Natural killer cell (primary cell): ENCODE measurements at regions not wholly inside any gene's neighbourhood (a gene's known extent, or its start where the extent isn't known, plus 50 kb on each side); places are given as distances from the start of the nearest gene placed in this dataset.

ENCODE experiments used
- ATAC-seq, 3 donors: fragments of 150-1000 bp in 2 of 3; fragments of 200-7000 bp in 1 of 3; cut with Tn5 transposase; 1 replicate in 1 of 3; 2 replicates in 2 of 3; pipeline ENCODE4 v1.10.0; 2021; ENCODE audit warnings: mild to moderate bottlenecking in 2 of 3, moderate library complexity in 2 of 3
- DNase-seq, 2 donors: peaks; one replicate each; pipeline versions ENCODE4 v3.0.0 to v3.0.0-alpha.2; 2013 to 2021; ENCODE audit warnings: mixed read lengths in 1 of 2
- H3K27ac ChIP-seq: one replicate; pipeline ENCODE4 v1.5.1; 2013; ENCODE audit warnings: mild to moderate bottlenecking, low read length
- H3K27me3 ChIP-seq: one replicate; pipeline ENCODE4 v1.6.1; 2013; ENCODE audit warnings: low read length; ENCODE audit not compliant: control insufficient read depth, insufficient read depth
- H3K36me3 ChIP-seq: one replicate; pipeline ENCODE4 v1.6.1; 2013; ENCODE audit warnings: low read length; ENCODE audit not compliant: control insufficient read depth, insufficient read depth
- H3K4me1 ChIP-seq: one replicate; pipeline ENCODE4 v1.6.1; 2013; ENCODE audit warnings: low read length; ENCODE audit not compliant: control insufficient read depth, insufficient read depth
- H3K4me3 ChIP-seq: one replicate; pipeline ENCODE4 v1.5.1; 2013; ENCODE audit warnings: low read length
- H3K9me3 ChIP-seq: one replicate; pipeline ENCODE4 v1.6.1; 2013; ENCODE audit warnings: low read length; ENCODE audit not compliant: control insufficient read depth, insufficient read depth
- H3K27ac Mint-ChIP-seq, 2 donors: one replicate each; pipeline ENCODE4 v1.8.0; 2022; ENCODE audit warnings: mild to moderate bottlenecking in 2 of 2, mixed read lengths in 2 of 2, moderate library complexity in 1 of 2
- H3K27me3 Mint-ChIP-seq, 2 donors: one replicate each; pipeline ENCODE4 v1.8.0; 2022; ENCODE audit warnings: low read depth in 2 of 2, mixed read lengths in 2 of 2
- H3K36me3 Mint-ChIP-seq: one replicate; pipeline ENCODE4 v1.8.0; 2022; ENCODE audit warnings: mixed read lengths
- H3K4me1 Mint-ChIP-seq, 2 donors: one replicate each; pipeline ENCODE4 v1.8.0; 2022; ENCODE audit warnings: mixed read lengths in 2 of 2
- H3K4me3 Mint-ChIP-seq: one replicate; pipeline ENCODE4 v1.8.0; 2022; ENCODE audit warnings: mild to moderate bottlenecking, moderate library complexity, mixed read lengths
- H3K9me3 Mint-ChIP-seq, 2 donors: one replicate each; pipeline ENCODE4 v1.8.0; 2022; ENCODE audit warnings: mixed read lengths in 2 of 2
- CTCF ChIP-seq: fragments of 200-600 bp; IDR thresholded peaks from one replicate; pipeline ENCODE4 v1.8.0; 2022; ENCODE audit warnings: antibody characterized with exemption
- whole genome bisulfite sequencing: methylation state at CpG from one replicate; pipeline ENCODE4 v1.1.7; 2013; ENCODE audit warnings: missing lambda C conversion rate; ENCODE audit not compliant: insufficient coverage; 5-methylcytosine and 5-hydroxymethylcytosine counted together
- intact Hi-C: fragments of 100-400 bp; cut with micrococcal nuclease; formaldehyde crosslinking; loops from one replicate; pipeline ENCODE4 v1.14.2; 2022

- intact Hi-C loops, result no loop called here
- no peak for TF ChIP-seq CTCF
- no peaks in the 10 kb centered on the region for H3K36me3 ChIP-seq
- Mint-ChIP-seq H3K9me3 (peaks cover 3% of the 10 kb centered on the region in 2 donors), H3K27me3 (peaks cover 0 to 6% of the 10 kb centered on the region in 2 donors), H3K36me3 (peaks cover 7% of the 10 kb centered on the region), H3K4me1 (no peaks in the 10 kb centered on the region), H3K27ac (no peak overlapping the region), H3K4me3 (no peak overlapping the region)
- H3K27ac ChIP-seq, result no peak overlapping the region
- DNase-seq (no peak), ATAC-seq (no peak)
- H3K27me3 ChIP-seq, result no peaks in the 10 kb centered on the region
- H3K4me3 ChIP-seq, result no peak overlapping the region
- H3K4me1 ChIP-seq, result no peaks in the 10 kb centered on the region
- no peaks in the 10 kb centered on the region for H3K9me3 ChIP-seq
- 75% methylated on average over 6 of the region's 6 CpGs for whole genome bisulfite sequencing
Observed at GRCh38 chr18:2391470-2391869, 179.8 kb downstream of the METTL4 start.

- WGBS, result 78% methylated on average over 2 of the region's 2 CpGs
- intact Hi-C loops, result no loop called here
Observed at GRCh38 chr18:2392446-2392845, 178.9 kb downstream of the METTL4 start.

GRCh38 chr18:2394684-2395083 lies 176.6 kb downstream of the METTL4 start:
- H3K4me3 Mint-ChIP-seq, result no peak overlapping the region
- H3K9me3 Mint-ChIP-seq, result no peaks in the 10 kb centered on the region
- Histone ChIP-seq H3K27ac (no peak overlapping the region), H3K9me3 (no peaks in the 10 kb centered on the region), H3K27me3 (no peaks in the 10 kb centered on the region), H3K4me1 (no peaks in the 10 kb centered on the region), H3K4me3 (no peak overlapping the region), H3K36me3 (no peaks in the 10 kb centered on the region)
- H3K27ac Mint-ChIP-seq, result no peak overlapping the region
- intact Hi-C loops, result no loop called here
- ATAC-seq (no peak), DNase-seq (no peak)
- H3K4me1 Mint-ChIP-seq, result no peaks in the 10 kb centered on the region
- WGBS, result 81% methylated on average over 7 of the region's 7 CpGs
- H3K27me3 Mint-ChIP-seq, result peaks cover 0 to 8% of the 10 kb centered on the region in 2 donors
- TF ChIP-seq CTCF, result no peak
- H3K36me3 Mint-ChIP-seq, result no peaks in the 10 kb centered on the region

More at GRCh38 chr18:2392446-2392845, 178.9 kb downstream of the METTL4 start:
- Histone ChIP-seq H3K36me3 (no peaks in the 10 kb centered on the region), H3K4me3 (no peak overlapping the region), H3K27me3 (no peaks in the 10 kb centered on the region), H3K27ac (no peak overlapping the region), H3K9me3 (no peaks in the 10 kb centered on the region), H3K4me1 (no peaks in the 10 kb centered on the region)
- H3K4me3 Mint-ChIP-seq, result no peak overlapping the region
- H3K9me3 Mint-ChIP-seq, result peaks cover 3% of the 10 kb centered on the region in 2 donors
- H3K4me1 Mint-ChIP-seq, result no peaks in the 10 kb centered on the region
- no peak for DNase-seq
- peaks cover 0 to 6% of the 10 kb centered on the region in 2 donors for H3K27me3 Mint-ChIP-seq
- ATAC-seq, result no peak
- H3K27ac Mint-ChIP-seq, result no peak overlapping the region
- TF ChIP-seq CTCF, result no peak
- peaks cover 7% of the 10 kb centered on the region for H3K36me3 Mint-ChIP-seq

- Histone ChIP-seq H3K27me3 (no peaks in the 10 kb centered on the region), H3K36me3 (no peaks in the 10 kb centered on the region), H3K9me3 (no peaks in the 10 kb centered on the region), H3K27ac (no peak overlapping the region), H3K4me1 (no peaks in the 10 kb centered on the region), H3K4me3 (no peak overlapping the region)
- no peaks in the 10 kb centered on the region for H3K4me1 Mint-ChIP-seq
- WGBS, result 93% methylated on average over 2 of the region's 3 CpGs
- no peaks in the 10 kb centered on the region for H3K36me3 Mint-ChIP-seq
- H3K4me3 Mint-ChIP-seq, result no peak overlapping the region
- peaks cover 0 to 8% of the 10 kb centered on the region in 2 donors for H3K27me3 Mint-ChIP-seq
- no peak for TF ChIP-seq CTCF
- DNase-seq, result no peak
- no peaks in the 10 kb centered on the region for H3K9me3 Mint-ChIP-seq
- H3K27ac Mint-ChIP-seq, result no peak overlapping the region
- ATAC-seq, result no peak
- intact Hi-C loops, result no loop called here
Observed at GRCh38 chr18:2395427-2396161, 175.7 kb downstream of the METTL4 start.
